Esophagus (tissue), 2 donors: ENCODE measurements at regions not wholly inside any gene's neighbourhood (a gene's known extent, or its start where the extent isn't known, plus 50 kb on each side); places are given as distances from the start of the nearest gene placed in this dataset.
"Not testable (repeated sequence)": the region's sequence is repeated elsewhere in the genome, so short reads cannot be mapped to it uniquely, and the experiment has no call there.

Source experiments
- H3K27ac ChIP-seq, 2 donors: one replicate each; pipeline ENCODE4 v1.5.1; 2013; ENCODE audit warnings: low read depth in 2 of 2, mild to moderate bottlenecking in 2 of 2, inconsistent platforms in 1 of 2, low read length in 1 of 2, moderate library complexity in 1 of 2
- H3K27me3 ChIP-seq, 2 donors: one replicate each; pipeline ENCODE4 v1.6.1; 2013; ENCODE audit warnings: low read length in 2 of 2, control low read depth in 1 of 2, mild to moderate bottlenecking in 1 of 2; ENCODE audit not compliant: insufficient read depth in 2 of 2, control insufficient read depth in 1 of 2
- H3K36me3 ChIP-seq, 2 donors: one replicate each; pipeline ENCODE4 v1.6.1; 2013; ENCODE audit warnings: low read length in 1 of 2; ENCODE audit not compliant: control insufficient read depth in 2 of 2, insufficient read depth in 2 of 2
- H3K4me1 ChIP-seq, 2 donors: one replicate each; pipeline ENCODE4 v1.6.1; 2013; ENCODE audit warnings: low read length in 1 of 2; ENCODE audit not compliant: control insufficient read depth in 2 of 2, insufficient read depth in 2 of 2
- H3K4me3 ChIP-seq, 2 donors: one replicate each; pipeline ENCODE4 v1.5.1; 2013; ENCODE audit warnings: low read length in 2 of 2, mild to moderate bottlenecking in 2 of 2, low read depth in 1 of 2, moderate library complexity in 1 of 2
- H3K9me3 ChIP-seq, 2 donors: one replicate each; pipeline ENCODE4 v1.6.1; 2013; ENCODE audit warnings: mild to moderate bottlenecking in 2 of 2, low read depth in 1 of 2, low read length in 1 of 2, moderate library complexity in 1 of 2; ENCODE audit not compliant: control insufficient read depth in 2 of 2, insufficient read depth in 1 of 2
- WGBS, 2 donors: extraction: QIAGEN DNeasy Blood & Tissue Kit; methylation state at CpG; one replicate each; pipeline ENCODE4 v1.1.7; 2013; 5-methylcytosine and 5-hydroxymethylcytosine counted together
- donor health status: healthy with polysubstance abuse.
- donor health status: Bipolar disorder and iron deficiency.

DNA sequence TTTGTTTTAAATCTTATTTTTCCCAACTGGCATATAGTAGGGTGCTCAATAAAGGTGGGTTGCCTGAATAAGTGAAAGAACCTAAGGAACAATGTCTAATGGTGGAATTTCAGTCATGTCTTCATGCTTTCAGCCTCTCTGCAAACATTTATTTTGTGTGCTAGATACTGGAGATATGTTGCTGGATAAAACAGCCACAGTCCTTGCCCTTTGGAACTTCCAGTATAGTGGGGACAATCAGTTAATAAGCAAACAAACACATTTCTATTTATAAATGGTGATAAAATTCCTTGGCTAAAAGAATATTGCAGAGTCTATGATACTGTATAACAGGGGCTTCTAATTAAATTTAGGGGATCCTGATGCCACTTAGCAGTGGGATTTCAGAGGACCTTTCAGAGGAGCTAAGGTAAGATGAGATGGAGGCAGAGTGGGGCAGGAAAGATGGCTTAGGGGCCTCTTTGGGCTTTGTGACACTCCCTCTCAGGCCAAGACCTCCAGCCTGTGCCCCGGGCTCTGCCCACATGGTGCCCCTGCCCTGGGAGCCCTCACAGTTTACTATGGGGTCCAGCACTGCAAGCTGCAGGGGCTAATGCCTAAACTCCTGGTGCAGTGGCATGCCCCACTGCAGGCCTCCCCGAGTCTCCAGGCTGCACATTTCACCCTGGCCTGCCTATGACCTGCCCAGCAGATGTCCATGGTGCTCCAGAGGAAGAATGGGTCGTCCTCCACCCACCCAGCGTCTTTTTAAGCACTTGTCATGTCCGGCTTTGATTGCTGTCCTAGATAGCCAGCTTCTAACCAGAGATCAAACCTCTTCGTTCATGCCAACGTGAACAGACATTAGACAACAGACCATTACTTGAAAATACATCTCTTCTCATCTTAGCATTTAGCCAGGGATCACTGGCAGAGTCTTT, 61.6 kb upstream of the PRR23C start:
- H3K27ac ChIP-seq: no peak overlapping the region
- no peak overlapping the region for H3K4me3 ChIP-seq
- 68 to 75% methylated on average over 7 of the region's 7 CpGs for WGBS, 2 donors
- no peaks in the 10 kb centered on the region for H3K36me3 ChIP-seq
- H3K9me3 ChIP-seq: no peaks in the 10 kb centered on the region
- no peaks in the 10 kb centered on the region for H3K27me3 ChIP-seq
- H3K4me1 ChIP-seq: no peaks in the 10 kb centered on the region

- 83 to 88% methylated on average over 13 of the region's 13 CpGs for WGBS, 2 donors
- Histone ChIP-seq H3K4me1 (no peaks in the 10 kb centered on the region), H3K4me3 (no peak overlapping the region), H3K27ac (no peak overlapping the region), H3K36me3 (no peaks in the 10 kb centered on the region), H3K27me3 (no peaks in the 10 kb centered on the region), H3K9me3 (no peaks in the 10 kb centered on the region)
These were observed 62.9 kb upstream of the PRR23C start for GRCh38 chr3:139107424-139108252.

GRCh38 chr3:139108253-139108969, 63.7 kb upstream of the PRR23C start:
- WGBS, 2 donors: 81 to 86% methylated on average over 4 of the region's 4 CpGs
- no peaks in the 10 kb centered on the region for H3K27me3 ChIP-seq
- H3K4me3 ChIP-seq: no peak overlapping the region
- no peaks in the 10 kb centered on the region for H3K4me1 ChIP-seq
- no peak overlapping the region for H3K27ac ChIP-seq
- no peaks in the 10 kb centered on the region for H3K36me3 ChIP-seq
- no peaks in the 10 kb centered on the region for H3K9me3 ChIP-seq

DNA sequence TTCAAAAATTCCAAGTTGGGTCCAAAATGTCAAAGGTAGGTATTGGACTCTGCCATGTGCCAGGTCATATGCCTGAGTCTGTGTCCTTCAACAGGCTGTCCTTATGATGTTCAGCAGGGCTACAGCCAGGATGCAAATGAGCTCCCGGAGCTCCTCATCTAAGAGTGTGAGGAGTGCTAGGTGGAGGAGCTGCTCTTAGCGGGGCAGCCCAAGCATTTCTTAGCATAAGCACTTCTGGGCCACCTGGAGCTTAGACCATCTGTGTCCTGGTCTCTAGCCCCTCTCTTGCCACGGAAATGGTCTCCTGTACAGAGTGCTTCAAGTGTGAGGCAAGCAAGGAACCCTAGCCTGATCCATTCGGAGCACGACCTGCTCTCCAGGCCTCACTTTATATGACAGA, 64.6 kb upstream of the PRR23C start:
- no peaks in the 10 kb centered on the region for H3K27me3 ChIP-seq
- 75 to 86% methylated on average over 5 of the region's 5 CpGs for WGBS, 2 donors
- H3K4me1 ChIP-seq: no peaks in the 10 kb centered on the region
- H3K27ac ChIP-seq: no peak overlapping the region
- H3K9me3 ChIP-seq: no peaks in the 10 kb centered on the region
- no peak overlapping the region for H3K4me3 ChIP-seq
- no peaks in the 10 kb centered on the region for H3K36me3 ChIP-seq

- Histone ChIP-seq H3K9me3 (no peaks in the 10 kb centered on the region), H3K36me3 (no peaks in the 10 kb centered on the region), H3K4me1 (no peaks in the 10 kb centered on the region), H3K4me3 (no peak overlapping the region), H3K27ac (no peak overlapping the region), H3K27me3 (no peaks in the 10 kb centered on the region)
- 41 to 42% methylated on average over 10 of the region's 10 CpGs for WGBS, 2 donors
These were observed 65.6 kb upstream of the PRR23C start for GRCh38 chr3:139110072-139110830.

DNA sequence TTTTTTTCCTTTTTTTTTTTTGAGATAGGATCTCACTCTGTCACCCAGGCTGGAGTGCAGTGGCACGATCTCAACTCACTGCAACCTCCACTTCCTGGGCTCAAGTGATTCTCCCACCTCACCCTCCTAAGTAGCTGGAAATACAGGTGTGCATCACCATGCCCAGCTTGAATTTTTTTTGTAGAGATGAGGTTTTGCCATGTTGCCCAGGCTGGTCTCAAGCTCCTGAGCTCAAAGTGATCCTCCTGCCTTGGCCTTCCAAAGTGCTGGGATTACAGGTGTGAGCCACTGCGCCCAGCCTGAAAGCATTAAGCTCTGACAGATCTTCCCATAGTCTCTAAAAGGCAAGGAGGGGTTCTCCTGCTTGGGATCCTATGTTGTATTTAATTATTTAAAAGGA, 66.2 kb upstream of the PRR23C start:
- not testable (repeated sequence) for H3K27me3 ChIP-seq
- 73 to 76% methylated on average over 2 of the region's 2 CpGs for WGBS, 2 donors

DNA sequence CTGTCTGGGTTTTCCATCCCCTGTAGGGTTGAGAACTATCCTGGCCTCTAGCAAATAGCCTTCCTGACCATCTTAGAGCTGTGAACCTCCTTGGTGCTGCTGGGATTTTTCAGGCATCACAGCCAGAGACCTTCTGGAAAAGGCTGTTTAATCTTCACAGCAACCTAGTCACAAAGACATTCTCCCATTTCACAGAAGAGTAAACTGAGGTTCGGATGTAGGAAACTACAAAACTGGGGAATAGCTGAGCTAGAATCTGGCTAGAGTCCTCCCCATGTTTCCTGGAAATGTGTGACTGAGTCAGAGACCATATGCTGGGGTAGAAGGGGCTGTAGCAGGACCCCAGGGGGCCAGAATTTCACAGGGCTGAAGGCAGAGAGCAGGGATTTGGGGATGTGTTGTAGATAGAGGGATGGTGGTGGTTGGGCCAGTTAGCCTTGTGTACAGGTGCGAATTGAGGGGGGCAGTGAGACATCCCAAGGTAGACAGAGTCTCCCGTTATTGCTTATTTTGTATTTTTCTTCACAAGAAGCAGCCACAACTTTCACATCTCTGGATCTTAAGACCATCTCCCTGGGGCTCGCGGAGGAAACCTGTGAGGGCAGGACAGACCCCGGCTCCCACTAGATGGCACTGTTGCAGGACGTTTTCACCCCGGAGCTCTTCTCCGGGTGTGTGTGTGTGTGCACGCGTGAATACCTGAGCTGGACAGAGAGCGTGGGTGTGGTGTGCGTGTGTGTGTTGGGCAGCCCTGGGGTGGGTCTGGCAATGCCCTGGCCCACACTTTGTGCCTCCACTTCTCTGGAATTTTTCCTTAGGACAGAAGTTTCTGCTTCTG, 66.9 kb upstream of the PRR23C start:
- WGBS, 2 donors: 7 to 9% methylated on average over 13 of the region's 13 CpGs
- Histone ChIP-seq H3K27me3 (no peaks in the 10 kb centered on the region), H3K36me3 (no peaks in the 10 kb centered on the region)

More for the DNA sequence above, 66.2 kb upstream of the PRR23C start:
- not testable (repeated sequence) for H3K36me3 ChIP-seq, H3K9me3 ChIP-seq, H3K4me1 ChIP-seq, H3K4me3 ChIP-seq, H3K27ac ChIP-seq

GRCh38 chr3:139112230-139112558, 67.5 kb upstream of the PRR23C start:
- Histone ChIP-seq H3K27me3 (no peaks in the 10 kb centered on the region), H3K36me3 (no peaks in the 10 kb centered on the region), H3K27ac (no peak overlapping the region), H3K4me1 (no peaks in the 10 kb centered on the region), H3K9me3 (no peaks in the 10 kb centered on the region), H3K4me3 (no peak overlapping the region)
- 0 to 3% methylated on average over 1 of the region's 1 CpG for WGBS, 2 donors

More for the DNA sequence above, 66.9 kb upstream of the PRR23C start:
- no peaks in the 10 kb centered on the region for H3K9me3 ChIP-seq
- H3K27ac ChIP-seq: no peak overlapping the region
- no peaks in the 10 kb centered on the region for H3K4me1 ChIP-seq
- H3K4me3 ChIP-seq: no peak overlapping the region
